Stimulated activated CD4-positive, alpha-beta T cell treated with anti-CD3 and anti-CD28 coated beads, Interleukin-2, amount 100 ng/mL, for 24 hours (primary cell): ENCODE measurements at regions not wholly inside any gene's neighbourhood (a gene's known extent, or its start where the extent isn't known, plus 50 kb on each side); places are given as distances from the start of the nearest gene placed in this dataset.
"Not testable (repeated sequence)": the region's sequence is repeated elsewhere in the genome, so short reads cannot be mapped to it uniquely, and the experiment has no call there.

Experiments
- DNase-seq, 2 donors: peaks; one replicate each; pipeline ENCODE4 v3.0.0-alpha.2; 2020

DNA sequence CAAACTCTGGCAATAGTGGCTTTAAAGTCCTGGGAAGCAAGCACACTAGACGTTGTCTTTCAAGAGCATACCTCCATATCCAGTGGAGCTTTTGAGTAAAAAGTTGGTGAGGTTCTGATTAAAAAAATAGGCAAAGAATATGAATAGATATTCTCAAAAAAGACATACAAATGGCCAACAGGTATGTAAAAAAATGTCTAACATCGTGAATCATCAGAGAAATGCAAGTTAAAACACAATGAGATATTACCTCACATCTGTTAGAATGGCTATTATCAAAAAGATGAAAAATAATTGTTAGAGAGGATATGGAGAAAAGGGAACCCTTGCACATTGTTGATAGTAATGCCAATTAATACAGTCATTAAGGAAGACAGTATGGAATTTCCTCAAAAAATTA lies 407.1 kb downstream of the MDFIC start:
- DNase-seq = no peak

DNA sequence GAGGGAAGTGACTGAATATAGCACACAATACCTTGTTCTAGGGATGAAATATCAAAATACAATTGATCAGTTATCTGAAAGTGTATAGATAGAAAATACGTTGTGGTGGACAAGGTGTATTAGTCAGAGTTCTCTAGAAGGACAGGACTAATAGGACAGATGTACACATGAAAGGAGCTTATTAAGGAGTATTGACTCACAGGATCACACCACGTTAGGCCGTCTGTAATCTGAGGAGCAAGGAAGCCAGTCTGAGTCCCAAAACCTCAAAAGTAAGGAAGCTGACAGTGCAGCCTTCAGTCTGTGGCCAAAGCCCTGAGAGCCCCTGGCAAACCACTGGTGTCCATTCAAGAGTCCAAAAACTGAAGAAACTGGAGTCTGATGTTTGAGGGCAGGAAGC lies 406.1 kb downstream of the MDFIC start:
- no peak for DNase-seq

DNA sequence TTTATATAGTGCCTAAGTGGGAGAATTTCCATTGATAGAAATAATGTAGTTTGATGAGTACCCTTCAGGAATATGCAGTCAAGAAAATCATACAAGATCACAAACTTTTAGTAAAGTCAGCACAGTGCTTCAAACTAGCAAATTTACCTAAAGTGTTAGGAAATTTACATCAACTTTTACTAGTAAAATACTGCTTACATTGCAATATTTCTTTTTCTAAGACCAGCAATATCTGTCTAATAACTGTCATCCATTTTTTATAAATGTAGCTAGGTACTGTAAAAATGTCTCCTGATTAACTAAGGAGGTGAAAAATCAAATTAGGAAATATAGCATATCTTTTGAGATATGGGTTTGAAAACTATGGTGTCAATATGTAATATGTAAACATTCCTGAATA lies 405.4 kb downstream of the MDFIC start:
- no peak for DNase-seq

DNA sequence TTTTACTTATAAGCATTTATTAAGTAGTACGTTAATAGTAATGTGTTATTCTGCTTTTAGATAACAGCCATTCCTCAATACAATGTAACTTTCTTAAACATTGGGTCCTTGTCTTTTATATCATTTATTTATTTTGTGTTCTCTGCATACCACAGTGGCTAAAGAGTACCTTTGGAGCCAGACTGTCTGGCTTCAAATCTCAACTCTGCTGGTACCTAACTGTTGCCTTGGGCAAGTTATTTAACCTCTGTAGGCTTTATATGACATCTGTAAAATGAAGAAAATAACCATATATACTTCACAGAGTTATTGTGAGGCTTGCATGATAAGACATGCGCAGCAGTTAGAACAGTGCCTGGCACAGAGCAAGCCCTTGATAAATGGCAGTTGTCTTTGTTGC lies 397.6 kb downstream of the MDFIC start:
- DNase-seq = no peak

DNA sequence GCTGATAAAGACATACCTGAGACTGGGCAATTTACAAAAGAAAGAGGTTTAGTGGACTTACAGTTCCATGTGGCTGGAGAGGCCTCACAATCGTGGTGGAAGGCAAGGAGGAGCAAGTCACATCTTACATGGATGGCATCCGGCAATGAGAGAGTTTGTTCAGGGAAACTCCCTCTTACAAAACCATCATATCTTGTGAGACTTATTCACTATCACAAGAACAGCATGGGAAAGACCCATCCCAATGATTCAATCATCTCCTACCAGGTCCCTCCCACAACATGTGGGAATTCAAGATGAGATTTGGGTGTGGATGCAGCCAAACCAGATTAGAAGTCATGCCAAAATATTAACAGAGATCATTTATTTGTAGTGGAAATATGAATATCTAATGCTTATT lies 388.4 kb downstream of the MDFIC start:
- not testable (repeated sequence) for DNase-seq

DNA sequence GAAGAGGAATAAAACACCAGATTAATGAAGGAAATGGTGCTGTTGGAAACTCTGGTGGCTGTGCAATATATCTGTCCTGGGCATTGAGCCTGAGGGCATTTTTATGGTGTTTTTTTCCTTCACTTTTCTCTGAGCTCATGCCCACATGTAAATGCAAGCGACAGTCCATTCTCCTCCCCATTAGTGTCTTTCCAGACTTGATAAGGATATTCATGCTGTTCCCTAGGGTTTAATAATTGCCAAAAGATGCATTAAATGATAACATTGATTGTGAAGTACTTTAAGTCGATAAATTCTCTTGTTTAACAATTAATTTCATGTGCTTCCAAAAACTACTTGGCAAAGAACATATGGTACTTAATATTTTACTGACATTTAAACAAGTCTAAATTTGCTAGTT lies 384.7 kb downstream of the MDFIC start:
- no peak for DNase-seq

DNA sequence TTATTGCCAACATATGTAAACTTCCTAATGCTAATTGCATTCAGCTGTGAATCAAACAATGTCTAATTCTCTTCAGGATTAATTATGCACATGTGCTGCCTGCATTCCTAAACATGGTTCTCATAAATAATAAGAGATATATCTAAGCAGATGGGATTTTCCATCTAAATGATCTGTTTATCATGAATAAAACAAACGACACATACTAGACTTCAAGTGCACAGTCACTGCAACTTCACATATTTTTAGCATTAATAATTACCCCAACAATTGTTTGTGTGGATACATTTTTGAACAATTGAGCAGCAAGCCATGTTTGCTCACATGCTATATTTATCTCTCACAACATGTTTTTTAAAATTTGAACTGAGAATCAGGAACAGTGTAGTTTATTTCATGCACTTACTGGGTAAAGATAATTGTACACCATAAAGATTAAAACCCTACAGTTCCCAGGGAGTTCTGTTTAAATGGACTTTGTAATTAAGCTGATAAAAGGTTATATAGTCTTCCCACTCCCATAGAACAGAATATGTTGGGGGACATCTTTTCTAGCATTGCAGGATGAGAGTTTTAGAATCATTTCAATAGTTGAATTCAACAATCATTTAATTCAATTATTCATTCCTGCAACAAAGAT lies 378.5 kb downstream of the MDFIC start:
- no peak for DNase-seq

DNA sequence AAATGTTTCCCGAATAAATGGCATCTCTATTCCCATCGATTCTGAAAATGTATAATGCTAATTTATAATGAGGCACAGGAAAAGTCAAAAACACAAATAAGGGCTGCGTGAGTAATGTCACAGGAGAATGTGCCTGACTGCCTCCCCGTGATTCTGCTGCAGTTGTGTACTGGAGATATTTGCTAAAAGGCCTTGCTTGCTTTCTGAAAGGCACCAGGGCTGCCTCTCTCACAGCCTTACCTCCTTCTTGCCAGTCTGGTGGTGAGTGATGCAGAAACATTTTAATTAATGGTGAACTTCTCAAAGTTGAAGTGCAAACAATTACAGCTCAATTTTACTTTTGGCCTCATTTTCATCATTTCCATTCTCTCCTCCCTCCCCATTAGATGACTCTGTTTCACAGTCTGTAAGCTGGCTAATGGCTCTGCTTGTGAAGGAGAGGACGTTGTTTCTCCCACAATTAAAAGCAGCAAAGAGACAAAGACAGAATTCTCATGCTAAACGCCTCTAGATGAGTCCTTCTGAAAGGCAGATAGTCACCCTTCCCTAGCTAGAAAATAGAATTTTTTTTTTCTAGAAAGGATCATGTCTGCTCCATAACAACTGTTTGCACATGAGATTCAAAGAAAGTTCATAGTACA lies 377.6 kb downstream of the MDFIC start:
- DNase-seq = no peak

DNA sequence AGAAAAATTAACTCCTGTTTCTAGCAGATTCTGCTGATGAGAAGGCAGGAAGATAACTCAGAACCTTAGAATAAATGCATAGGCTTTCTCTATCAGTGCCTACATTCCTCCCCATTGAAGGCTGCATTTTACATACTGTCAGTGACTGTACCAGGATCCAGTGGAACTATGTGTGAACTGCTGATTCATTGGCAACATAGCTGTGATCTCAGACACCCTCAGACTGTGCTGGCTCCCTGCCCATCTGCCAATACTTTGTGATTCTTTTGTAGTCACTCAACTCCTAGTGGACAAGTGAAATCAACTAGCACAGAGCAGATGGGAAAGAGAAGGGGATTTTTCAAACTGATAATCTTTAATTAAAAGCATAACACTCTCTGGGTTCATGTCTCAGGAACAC lies 375.8 kb downstream of the MDFIC start:
- DNase-seq = no peak

DNA sequence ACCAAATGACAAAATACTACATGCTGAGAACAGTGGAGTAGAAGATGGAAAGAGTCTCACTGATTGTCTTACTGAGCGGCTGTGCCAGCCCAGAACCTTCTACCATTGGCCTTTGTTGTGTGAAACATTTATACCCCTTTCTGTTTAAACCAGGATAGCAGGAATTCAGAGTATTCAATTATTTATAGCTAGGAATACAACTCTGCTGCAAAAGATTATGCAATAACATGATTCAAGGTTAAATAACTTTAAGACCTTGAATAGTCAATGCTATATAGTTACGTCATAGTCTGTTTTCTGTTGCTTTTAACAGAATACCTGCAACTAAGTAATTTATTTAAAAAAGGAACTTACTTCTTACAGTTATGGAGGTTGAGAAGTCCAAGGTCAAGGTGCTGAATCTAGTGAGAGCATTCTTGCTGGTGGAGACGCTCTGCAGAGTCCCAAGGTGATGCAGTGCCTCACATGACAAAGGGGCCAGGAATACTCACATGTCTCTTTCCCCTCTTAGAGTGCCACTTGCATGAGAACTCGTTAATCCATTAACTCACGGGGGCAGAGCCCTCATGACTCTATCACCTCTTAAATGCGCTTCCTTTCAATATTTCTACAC lies 371.8 kb downstream of the MDFIC start:
- DNase-seq = no peak

DNA sequence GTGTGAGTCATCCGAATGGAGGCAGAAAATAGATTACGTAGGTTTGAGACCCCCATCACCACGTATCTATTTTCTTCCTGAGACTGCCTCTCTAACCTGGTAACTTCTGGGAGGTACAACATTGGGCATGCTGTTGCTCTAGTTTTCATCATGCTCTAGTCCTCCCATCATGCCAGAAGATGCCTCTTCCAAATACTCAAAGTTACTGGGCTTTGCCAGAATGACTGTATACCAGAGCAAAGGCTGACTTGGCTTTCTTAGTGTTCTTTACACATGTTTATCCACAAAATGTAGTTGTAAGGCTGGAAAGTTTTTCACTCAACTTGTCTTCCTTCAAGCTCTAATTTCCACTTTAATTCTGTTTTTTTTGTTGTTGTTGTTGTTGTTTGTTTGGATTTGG lies 370.5 kb downstream of the MDFIC start:
- no peak for DNase-seq

DNA sequence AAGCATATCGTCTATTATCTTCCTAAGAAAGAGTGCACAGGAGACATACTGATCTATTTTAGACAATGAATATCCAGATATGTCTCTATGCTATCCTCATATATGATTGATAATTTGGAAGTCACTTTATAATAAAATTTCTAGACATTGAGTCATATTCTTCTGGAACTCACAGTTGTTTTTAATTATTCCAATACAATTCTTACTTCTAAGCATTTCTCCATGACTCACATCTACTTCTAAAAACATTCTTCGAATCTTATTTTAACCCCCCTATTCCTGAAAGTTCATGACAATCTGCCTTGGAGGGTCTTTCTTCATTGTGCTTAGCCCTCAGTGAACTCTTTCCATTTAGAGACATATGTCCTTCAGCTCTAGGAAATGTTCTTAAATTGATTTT lies 368.1 kb downstream of the MDFIC start:
- no peak for DNase-seq

DNA sequence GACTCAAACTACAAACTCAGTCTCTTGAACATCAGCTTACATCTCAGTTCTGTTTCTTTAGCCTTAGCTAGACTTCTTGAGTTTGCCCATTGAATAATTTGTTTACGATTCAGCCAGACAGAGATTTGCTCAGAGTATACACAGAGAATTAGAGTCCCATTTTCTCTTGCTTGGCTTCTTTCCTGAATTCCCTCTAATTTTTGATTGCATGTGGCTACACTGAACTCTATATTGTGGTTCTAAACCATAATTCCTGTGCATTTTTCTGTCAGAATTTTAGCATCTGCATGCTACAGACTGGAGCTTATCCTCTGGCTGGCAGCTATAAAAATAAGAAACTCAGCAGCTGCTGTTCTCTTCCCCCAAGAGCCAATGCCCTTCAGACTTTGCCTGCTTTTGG lies 354.9 kb downstream of the MDFIC start:
- no peak for DNase-seq

DNA sequence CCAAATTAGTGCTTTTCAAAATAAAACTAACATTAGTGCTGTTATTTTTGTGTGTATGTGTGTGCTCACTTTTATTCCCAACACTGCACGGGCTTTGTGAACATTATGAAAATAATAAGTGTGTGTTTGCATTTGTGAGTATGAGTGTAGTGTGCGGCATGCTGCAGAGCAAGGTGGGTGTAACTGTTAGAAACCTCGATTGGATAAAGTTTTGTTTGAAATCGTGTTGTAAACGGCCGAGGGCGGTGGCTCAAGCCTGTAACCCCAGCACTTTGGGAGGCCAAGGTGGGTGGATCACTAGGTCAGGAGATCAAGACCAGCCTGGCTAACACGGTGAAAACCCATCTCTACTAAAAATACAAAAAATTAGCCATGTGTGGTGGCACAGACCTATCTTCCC lies 352.0 kb downstream of the MDFIC start:
- DNase-seq = not testable (repeated sequence)

DNA sequence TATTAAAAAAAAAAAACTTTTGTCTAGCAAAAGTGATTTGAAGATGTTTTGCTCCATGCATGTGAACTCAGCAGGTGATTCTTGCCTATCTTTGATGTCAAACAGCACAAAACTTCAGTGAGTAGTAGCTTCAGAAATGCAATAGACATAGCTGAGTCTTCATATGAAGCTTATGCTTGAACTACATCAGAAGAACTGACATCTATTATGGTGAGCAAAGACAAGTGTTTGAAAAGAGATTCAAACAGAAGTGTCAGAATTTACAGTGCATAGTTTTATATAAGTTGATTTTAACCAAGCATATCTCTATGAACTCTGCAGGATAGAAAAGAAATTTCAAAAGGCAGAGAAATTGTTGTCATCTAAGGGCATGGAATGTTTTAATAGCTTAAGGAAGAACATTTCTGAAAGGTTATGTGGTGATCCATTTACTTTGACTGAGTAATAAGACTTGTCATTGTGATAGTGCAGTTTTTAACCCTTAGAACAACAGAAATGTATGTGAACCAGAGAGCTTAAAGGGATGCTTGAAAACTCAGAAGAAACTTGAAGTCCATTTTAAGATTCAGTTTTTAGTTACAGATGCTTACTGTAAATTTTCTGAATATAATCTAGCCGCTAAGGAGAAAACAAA lies 351.4 kb downstream of the MDFIC start:
- DNase-seq = no peak

DNA sequence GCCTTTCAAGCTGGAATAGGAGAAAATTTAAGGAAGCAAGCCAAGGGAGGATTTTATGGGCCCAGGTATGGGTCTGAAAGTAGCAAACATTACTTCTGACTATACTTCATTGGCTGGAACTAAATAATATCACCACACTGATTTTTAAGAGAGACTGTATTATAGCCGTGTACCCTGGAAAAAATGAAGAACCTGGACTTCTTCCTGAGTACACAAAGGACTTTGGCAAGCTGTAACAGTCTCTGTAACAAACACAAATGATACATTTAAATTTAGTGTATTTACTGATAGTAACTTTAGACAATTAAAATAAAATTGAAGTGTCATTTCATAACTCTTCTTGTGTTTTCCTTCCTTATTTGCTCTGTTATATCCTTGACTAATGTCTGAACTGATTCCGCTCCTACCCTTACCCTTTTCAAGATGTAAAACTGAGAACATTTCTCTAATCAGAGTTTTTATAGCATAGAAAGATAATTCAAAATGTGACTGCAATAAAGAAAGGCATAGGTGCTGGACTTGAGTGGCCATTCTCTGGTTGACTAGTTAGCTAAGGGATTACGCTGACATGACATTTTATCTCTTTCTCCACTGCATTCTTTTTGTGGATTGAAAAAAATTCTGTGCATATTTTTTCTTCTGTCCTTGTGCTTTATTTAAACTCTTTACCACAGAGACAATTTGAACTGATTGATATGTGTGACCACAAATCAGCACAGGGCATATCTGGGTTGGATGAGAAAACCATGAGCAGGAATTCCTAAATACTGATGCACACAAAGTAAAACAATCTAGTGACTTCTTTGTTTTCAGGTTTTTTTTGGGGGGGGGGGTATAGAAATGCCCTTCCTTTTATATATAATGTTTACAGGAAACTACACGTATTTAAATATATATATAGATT lies 349.7 kb downstream of the MDFIC start:
- DNase-seq = no peak

DNA sequence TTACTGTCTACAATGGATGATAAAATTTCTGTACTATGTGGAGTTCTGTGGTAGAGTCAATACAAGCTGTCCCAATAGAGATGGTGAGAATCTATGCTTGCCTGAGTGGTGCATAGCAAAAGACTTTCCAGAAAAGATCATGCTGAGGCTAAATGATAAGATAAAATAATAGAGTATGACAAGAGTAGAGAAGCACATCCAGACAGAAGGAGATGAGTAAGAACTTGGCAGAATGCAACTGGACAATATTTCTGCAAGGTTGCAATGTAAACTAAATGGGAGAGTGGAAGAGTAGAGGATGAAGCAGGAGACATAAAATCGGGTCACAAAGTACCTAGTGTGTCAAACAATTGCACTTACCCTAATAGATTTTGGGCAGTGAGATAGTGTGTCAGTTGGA lies 347.6 kb downstream of the MDFIC start:
- no peak for DNase-seq

DNA sequence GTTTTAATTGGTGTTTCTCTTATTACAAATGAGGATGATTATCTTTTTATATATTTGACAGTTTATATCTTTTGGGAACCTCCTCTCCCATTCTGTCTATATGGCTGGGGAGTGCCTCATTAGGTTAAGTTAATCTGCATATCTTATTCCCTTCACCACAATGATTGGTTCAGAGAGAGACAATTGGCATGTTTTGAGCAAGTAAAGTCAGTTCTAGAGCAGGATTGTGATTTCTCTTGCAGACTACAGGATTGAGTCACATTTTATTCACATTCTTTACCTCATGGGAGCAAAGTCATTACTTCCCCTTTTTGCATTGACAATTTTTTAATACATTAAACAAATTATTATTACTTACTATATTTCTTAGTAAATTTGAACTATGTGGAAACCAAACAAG lies 345.6 kb downstream of the MDFIC start:
- DNase-seq = no peak

DNA sequence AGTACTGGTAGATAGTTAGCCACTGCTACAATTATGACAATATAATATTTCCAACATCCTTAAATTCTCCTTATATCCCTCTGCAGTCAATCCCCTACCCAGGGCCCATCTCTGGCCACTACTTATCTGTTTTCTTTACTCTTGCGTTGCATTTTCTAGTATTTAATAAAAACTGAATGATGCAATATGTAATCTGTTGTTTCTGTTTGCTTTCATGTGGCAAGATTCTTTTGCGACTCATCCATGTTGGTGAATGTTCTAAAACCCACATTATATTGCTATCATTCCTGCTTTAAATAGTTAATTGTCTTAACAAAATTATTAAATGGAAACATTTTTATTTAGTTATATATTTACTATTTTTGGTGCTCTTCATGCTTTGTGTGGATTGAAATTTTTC lies 338.5 kb downstream of the MDFIC start:
- no peak for DNase-seq

DNA sequence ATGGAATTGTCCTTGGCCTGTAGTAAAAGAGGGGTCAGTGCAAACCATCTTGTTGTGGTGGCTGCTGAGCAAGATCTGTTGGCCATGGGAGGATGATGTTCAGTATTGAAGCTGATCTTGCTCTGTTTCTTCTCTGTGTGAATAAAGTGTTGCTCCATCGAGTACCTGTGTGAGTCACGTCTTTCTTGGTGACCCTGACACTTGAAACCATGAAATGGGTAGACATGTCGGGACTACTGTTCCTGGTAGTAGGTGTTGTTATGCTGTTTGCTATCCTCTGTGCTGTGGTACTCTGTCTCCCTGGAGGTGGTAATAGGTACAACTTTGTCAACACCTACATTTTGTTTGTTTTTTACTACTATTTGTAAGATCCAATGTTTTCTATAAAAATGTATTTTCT lies 330.6 kb downstream of the MDFIC start:
- no peak for DNase-seq

DNA sequence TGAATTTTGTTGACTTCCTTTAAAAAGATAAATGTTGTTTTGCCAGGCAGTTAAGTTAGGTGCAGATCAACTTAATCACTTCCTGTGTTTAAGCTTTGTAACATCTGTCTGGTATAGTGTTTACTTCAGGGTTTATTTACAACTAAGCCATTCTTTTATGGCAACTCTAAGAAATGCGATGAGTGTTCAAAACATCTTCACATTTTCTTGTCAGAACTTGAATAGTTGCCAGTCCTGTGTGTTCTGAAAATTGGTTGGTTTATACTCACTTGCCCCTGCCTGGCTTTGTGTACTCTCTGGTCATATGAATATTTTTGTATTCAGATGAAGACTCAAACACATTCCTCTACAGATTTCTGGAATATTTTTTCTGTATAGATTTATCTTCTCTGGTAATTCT lies 327.2 kb downstream of the MDFIC start:
- no peak for DNase-seq

DNA sequence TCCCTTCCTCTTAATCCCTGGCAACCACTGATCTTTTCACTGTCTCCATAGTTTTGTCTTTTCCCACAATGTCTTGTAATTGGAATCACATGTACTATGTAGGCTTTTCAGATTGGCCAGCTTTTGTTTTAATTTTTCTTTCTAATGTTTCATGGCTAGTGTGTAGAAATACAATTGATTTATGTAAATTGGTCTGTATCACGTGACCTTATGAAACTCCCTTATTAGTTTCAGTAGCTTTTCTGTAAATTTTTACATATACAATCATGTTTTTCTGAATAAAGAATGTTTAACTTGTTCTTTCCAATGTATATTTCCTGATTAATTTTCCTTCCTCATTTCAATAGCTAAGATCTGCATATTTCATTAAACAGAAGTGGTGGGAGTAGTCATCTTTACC lies 319.3 kb downstream of the MDFIC start:
- no peak for DNase-seq

DNA sequence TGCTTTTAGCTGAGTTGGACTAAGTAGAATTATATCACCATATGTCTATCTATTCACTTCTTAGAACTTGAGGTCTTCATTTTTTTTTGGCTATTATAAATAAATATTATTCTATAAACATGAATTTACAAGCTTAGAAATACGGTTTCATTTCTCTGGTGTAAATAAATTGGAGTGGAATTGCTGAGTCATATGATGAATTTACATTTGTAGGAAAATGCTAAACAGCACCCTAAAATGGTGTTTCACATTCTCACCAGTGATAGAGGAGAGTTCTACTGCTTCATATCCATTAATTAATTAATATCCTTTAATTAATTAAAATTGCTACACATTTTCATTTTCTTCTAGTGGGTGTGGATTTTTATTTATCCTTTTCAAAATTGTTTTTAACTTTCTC lies 318.3 kb downstream of the MDFIC start:
- no peak for DNase-seq
